Adrenal gland (tissue), 5 donors: ENCODE measurements at regions not wholly inside any gene's neighbourhood (a gene's known extent, or its start where the extent isn't known, plus 50 kb on each side); places are given as distances from the start of the nearest gene placed in this dataset.

ENCODE experiments used
- POLR2A ChIP-seq, 2 donors: fragments of 450-650 bp; IDR thresholded peaks; one replicate each; pipeline ENCODE4 v1.6.1; 2017; ENCODE audit warnings: antibody characterized with exemption in 2 of 2, mild to moderate bottlenecking in 2 of 2, moderate library complexity in 1 of 2
- TF ChIP-seq, protein P1 (sequence below), 6 experiments: fragments of 450-650 bp in 4 of 6; fragments of 200-600 bp in 2 of 6; sonication (generic) in 1 of 6; IDR thresholded peaks; 1 replicate in 5 of 6; 2 replicates in 1 of 6; pipeline versions ENCODE4 v1.5.1 to v1.8.0; 2016 to 2021; ENCODE audit warnings: antibody characterized with exemption in 6 of 6, mild to moderate bottlenecking in 2 of 6, moderate library complexity in 1 of 6
- donor health status: DM: no; HTN: no; CAD: no.

DNA sequence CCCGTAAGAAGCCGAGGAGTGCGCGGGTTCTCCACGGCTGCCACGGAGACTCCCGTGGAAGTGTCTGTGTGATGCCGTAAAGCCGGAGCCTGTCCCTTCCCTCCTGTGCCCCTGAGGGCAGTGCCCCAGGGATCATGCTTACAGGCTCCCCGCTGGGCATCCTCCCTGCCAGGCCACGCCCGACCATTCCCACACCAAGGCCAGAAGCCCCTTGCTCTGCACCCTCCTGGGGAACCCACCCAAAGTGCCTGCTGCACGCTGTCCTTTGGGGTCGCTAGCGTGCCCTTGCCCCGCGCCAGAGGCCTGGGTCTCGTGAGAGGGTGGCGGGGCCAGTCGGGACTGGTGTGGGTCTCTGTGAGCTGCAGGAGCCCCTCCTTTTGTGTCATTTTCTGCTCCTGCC is 228.5 kb upstream of the C1orf174 start:
- TF ChIP-seq POLR2A (IDR thresholded peaks at IDR 0.05): no peak
- TF ChIP-seq, protein P1, sequence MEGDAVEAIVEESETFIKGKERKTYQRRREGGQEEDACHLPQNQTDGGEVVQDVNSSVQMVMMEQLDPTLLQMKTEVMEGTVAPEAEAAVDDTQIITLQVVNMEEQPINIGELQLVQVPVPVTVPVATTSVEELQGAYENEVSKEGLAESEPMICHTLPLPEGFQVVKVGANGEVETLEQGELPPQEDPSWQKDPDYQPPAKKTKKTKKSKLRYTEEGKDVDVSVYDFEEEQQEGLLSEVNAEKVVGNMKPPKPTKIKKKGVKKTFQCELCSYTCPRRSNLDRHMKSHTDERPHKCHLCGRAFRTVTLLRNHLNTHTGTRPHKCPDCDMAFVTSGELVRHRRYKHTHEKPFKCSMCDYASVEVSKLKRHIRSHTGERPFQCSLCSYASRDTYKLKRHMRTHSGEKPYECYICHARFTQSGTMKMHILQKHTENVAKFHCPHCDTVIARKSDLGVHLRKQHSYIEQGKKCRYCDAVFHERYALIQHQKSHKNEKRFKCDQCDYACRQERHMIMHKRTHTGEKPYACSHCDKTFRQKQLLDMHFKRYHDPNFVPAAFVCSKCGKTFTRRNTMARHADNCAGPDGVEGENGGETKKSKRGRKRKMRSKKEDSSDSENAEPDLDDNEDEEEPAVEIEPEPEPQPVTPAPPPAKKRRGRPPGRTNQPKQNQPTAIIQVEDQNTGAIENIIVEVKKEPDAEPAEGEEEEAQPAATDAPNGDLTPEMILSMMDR (IDR thresholded peaks at IDR 0.05): no peak
